Fibroblast of pulmonary artery (primary cell): ENCODE measurements at regions not wholly inside any gene's neighbourhood (a gene's known extent, or its start where the extent isn't known, plus 50 kb on each side); places are given as distances from the start of the nearest gene placed in this dataset.
A peak's percentile ranks its signal among the peaks of the same experiment; 100 is the strongest.

Experiments used
- DNase-seq: peaks from one replicate; pipeline ENCODE4 v3.0.0-alpha.2; 2010; ENCODE audit warnings: low read depth
- H3K4me3 ChIP-seq: replicated peaks from 2 replicates; pipeline ENCODE4 v1.5.1; 2011; ENCODE audit warnings: low read depth, mild to moderate bottlenecking, control low read depth, low read length, moderate library complexity
- CTCF ChIP-seq: IDR thresholded peaks from 2 replicates; pipeline ENCODE4 v1.5.1; 2011; ENCODE audit warnings: mild to moderate bottlenecking, control low read depth, low read length, inconsistent platforms; ENCODE audit errors: missing control alignments

DNA sequence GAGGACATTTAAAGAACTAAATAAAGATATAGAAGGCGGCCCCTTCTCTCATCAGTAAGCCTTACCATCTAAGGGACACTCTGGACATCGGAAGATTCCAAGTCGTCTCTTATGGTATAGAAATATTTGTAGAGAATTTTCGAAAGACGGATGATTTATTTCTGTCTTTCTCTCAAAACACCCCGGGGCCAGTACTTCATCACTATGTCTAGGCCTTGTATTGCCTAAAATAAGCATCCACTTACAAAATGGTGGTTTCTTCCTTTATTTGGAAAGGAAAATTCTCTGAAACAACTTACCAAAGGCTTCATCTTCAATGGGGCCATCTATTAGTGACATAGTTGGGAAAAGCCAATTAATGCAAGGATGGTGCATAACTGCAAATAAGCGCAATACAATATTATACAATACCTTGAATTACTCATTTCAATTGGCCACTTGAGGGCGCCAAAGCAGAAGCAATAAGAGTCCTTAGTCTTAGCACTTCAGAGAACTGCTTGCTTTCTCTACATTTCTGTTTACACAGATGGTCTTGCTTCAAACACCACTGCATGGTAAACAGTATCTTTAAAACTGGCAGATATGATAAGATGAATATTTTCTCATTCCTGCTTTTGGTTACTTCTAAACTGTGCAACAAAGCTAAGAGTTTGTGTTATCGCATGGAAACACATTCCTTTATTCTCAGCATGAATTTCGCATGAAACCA lies 113.2 kb downstream of the VIP start:
- no peak overlapping the region for H3K4me3 ChIP-seq
- DNase-seq = peak; percentile 85
- peak; percentile 69 for TF ChIP-seq CTCF

DNA sequence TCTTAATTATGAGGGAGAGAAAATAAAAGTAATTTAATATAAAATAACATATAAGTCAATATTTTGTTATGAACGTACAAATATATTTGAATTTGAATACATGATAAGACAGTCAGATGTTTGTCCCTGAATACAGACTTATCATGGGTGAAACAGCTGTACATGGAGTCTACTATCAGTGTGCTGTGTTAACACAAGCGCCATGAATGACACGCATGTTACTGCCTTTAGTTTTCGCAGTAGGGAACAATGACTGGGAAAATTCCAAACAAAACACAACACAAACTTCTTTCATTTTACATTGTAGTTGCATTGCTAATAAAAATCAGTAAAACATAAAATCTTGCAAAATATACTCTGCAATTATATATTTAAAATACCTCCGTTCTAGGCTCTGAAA lies 108.6 kb downstream of the FBXO5 start:
- TF ChIP-seq CTCF = no peak
- no peak for DNase-seq
- no peak overlapping the region for H3K4me3 ChIP-seq

GRCh38 chr6:152874846-152875568 lies 107.8 kb downstream of the FBXO5 start:
- TF ChIP-seq CTCF = no peak
- DNase-seq = no peak
- no peak overlapping the region for H3K4me3 ChIP-seq

GRCh38 chr6:152879681-152880080 lies 103.2 kb downstream of the FBXO5 start:
- no peak for DNase-seq
- TF ChIP-seq CTCF = no peak
- H3K4me3 ChIP-seq = no peak overlapping the region

DNA sequence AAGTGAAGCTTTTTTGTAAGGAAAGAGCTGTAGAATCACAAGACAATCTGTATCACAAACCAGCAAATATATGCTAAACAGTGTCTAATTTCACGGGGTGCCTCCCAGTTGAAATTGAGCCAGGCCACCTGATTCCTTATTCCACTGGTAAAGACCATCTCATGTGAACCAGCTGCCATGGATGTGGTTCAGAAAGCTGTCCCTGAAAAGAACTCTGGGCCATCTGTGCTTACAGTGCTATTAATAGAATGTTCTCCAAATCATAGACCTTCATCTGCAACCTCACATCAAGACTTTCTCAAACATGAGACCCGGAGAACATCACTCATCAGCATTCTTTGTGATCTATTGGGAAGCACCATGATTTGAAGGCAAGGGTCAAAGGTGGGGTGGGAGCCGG lies 89.7 kb downstream of the FBXO5 start:
- TF ChIP-seq CTCF = no peak
- no peak for DNase-seq
- no peak overlapping the region for H3K4me3 ChIP-seq

DNA sequence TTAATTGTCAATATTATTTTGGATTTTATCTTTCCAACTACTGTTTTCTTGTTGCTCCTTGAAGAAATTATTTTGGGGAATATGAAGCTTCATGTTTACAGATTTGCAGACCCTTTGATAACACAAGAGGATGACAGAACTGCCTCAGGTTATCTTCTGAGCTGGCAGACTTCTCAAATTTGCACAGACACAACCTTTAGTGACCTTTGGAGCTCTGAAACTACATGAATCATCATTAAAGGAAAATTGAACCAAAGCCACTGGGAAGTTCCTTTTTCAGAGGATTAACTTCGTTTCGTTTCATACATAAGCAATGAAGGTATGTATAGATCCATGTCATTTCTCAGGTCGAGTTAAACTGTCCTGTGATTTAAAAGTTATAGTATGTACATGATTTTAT lies 85.9 kb downstream of the FBXO5 start:
- no peak for DNase-seq
- H3K4me3 ChIP-seq = no peak overlapping the region
- no peak for TF ChIP-seq CTCF
